ENCODE measurements at regions not wholly inside any gene's neighbourhood (a gene's known extent, or its start where the extent isn't known, plus 50 kb on each side); places are given as distances from the start of the nearest gene placed in this dataset.

GRCh38 chr18:50466634-50467033 lies 91.8 kb downstream of the SKA1 start:
- Histone ChIP-seq H3K27ac (replicated peaks) (no peak overlapping the region), H3K27me3 (ENCODE audit: insufficient read depth, poor library complexity, severe bottlenecking) (no peaks in the 10 kb centered on the region), H3K4me3 (replicated peaks; ENCODE audit: insufficient read depth, low read length) (no peak overlapping the region)
- no peak for DNase-seq (ENCODE audit: low read depth in 1 of 2, low spot score in 1 of 2)
- TF ChIP-seq, protein P1, sequence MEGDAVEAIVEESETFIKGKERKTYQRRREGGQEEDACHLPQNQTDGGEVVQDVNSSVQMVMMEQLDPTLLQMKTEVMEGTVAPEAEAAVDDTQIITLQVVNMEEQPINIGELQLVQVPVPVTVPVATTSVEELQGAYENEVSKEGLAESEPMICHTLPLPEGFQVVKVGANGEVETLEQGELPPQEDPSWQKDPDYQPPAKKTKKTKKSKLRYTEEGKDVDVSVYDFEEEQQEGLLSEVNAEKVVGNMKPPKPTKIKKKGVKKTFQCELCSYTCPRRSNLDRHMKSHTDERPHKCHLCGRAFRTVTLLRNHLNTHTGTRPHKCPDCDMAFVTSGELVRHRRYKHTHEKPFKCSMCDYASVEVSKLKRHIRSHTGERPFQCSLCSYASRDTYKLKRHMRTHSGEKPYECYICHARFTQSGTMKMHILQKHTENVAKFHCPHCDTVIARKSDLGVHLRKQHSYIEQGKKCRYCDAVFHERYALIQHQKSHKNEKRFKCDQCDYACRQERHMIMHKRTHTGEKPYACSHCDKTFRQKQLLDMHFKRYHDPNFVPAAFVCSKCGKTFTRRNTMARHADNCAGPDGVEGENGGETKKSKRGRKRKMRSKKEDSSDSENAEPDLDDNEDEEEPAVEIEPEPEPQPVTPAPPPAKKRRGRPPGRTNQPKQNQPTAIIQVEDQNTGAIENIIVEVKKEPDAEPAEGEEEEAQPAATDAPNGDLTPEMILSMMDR (IDR thresholded peaks at IDR 0.05; ENCODE audit: insufficient read depth, low read length), result no peak
- no peak for TF ChIP-seq GABPA (IDR thresholded peaks at IDR 0.05; ENCODE audit: low read depth)
- no peak for TF ChIP-seq POLR2AphosphoS5 (IDR thresholded peaks at IDR 0.05; ENCODE audit: low read depth)
- TF ChIP-seq, protein P2, sequence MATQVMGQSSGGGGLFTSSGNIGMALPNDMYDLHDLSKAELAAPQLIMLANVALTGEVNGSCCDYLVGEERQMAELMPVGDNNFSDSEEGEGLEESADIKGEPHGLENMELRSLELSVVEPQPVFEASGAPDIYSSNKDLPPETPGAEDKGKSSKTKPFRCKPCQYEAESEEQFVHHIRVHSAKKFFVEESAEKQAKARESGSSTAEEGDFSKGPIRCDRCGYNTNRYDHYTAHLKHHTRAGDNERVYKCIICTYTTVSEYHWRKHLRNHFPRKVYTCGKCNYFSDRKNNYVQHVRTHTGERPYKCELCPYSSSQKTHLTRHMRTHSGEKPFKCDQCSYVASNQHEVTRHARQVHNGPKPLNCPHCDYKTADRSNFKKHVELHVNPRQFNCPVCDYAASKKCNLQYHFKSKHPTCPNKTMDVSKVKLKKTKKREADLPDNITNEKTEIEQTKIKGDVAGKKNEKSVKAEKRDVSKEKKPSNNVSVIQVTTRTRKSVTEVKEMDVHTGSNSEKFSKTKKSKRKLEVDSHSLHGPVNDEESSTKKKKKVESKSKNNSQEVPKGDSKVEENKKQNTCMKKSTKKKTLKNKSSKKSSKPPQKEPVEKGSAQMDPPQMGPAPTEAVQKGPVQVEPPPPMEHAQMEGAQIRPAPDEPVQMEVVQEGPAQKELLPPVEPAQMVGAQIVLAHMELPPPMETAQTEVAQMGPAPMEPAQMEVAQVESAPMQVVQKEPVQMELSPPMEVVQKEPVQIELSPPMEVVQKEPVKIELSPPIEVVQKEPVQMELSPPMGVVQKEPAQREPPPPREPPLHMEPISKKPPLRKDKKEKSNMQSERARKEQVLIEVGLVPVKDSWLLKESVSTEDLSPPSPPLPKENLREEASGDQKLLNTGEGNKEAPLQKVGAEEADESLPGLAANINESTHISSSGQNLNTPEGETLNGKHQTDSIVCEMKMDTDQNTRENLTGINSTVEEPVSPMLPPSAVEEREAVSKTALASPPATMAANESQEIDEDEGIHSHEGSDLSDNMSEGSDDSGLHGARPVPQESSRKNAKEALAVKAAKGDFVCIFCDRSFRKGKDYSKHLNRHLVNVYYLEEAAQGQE (IDR thresholded peaks at IDR 0.05; ENCODE audit: insufficient replicate concordance, low read depth), result no peak
- TF ChIP-seq SPI1 (IDR thresholded peaks at IDR 0.05; ENCODE audit: borderline replicate concordance, low read depth), result no peak

DNA sequence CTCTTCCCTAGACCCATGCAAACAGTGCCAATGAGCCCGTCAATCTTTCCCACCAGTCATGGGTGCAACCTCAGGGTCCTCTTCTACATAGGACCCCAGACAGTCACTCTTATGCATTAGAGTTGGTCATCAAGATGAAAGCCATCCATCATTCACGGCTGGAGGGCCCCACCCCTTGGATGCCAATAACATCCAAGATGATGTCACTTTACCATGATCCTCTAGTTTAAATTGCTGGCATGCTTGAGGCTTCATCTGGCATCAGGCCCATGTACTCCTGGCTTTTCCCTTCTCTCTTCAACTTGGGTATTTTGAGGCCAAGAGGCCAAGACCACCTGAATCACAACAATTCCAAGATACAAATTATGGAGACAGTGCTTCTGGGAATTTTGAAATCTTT lies 91.1 kb upstream of the MAPK4 start:
- H3K27ac ChIP-seq (replicated peaks), result no peak overlapping the region
- no peak for DNase-seq (ENCODE audit: low read depth in 1 of 2, low spot score in 1 of 2)

GRCh38 chr18:50469380-50469781 lies 90.5 kb upstream of the MAPK4 start:
- Histone ChIP-seq H3K27ac (replicated peaks) (no peak overlapping the region), H3K4me3 (replicated peaks; ENCODE audit: insufficient read depth, low read length) (no peak overlapping the region), H3K27me3 (ENCODE audit: insufficient read depth, poor library complexity, severe bottlenecking) (peaks cover 11% of the 10 kb centered on the region)
- DNase-seq (ENCODE audit: low read depth in 1 of 2, low spot score in 1 of 2), result no peak
- TF ChIP-seq, protein P2 (IDR thresholded peaks at IDR 0.05; ENCODE audit: insufficient replicate concordance, low read depth), result no peak
- no peak for TF ChIP-seq POLR2AphosphoS5 (IDR thresholded peaks at IDR 0.05; ENCODE audit: low read depth)
- TF ChIP-seq, protein P1 (IDR thresholded peaks at IDR 0.05; ENCODE audit: insufficient read depth, low read length), result no peak

More for the DNA sequence above, 91.1 kb upstream of the MAPK4 start:
- no peak overlapping the region for H3K4me3 ChIP-seq (replicated peaks; ENCODE audit: insufficient read depth, low read length)
- peaks cover 11% of the 10 kb centered on the region for H3K27me3 ChIP-seq (ENCODE audit: insufficient read depth, poor library complexity, severe bottlenecking)
- TF ChIP-seq SPI1 (IDR thresholded peaks at IDR 0.05; ENCODE audit: borderline replicate concordance, low read depth), result no peak
- no peak for TF ChIP-seq POLR2AphosphoS5 (IDR thresholded peaks at IDR 0.05; ENCODE audit: low read depth)
- TF ChIP-seq, protein P1 (IDR thresholded peaks at IDR 0.05; ENCODE audit: insufficient read depth, low read length), result no peak
- TF ChIP-seq, protein P2 (IDR thresholded peaks at IDR 0.05; ENCODE audit: insufficient replicate concordance, low read depth), result no peak
- no peak for TF ChIP-seq GABPA (IDR thresholded peaks at IDR 0.05; ENCODE audit: low read depth)
